GM13976 (cell line): ENCODE measurements at regions not wholly inside any gene's neighbourhood (a gene's known extent, or its start where the extent isn't known, plus 50 kb on each side); places are given as distances from the start of the nearest gene placed in this dataset.
A peak's percentile ranks its signal among the peaks of the same experiment; 100 is the strongest.

ENCODE experiments used
- DNase-seq: peaks from one replicate; pipeline ENCODE4 v3.0.0; 2012; ENCODE audit warnings: low spot score
- CTCF ChIP-seq: IDR thresholded peaks from 2 replicates; pipeline ENCODE4 v1.5.1; 2012; ENCODE audit warnings: borderline replicate concordance, mild to moderate bottlenecking; ENCODE audit not compliant: insufficient read depth; ENCODE audit errors: extremely low read depth, missing control alignments, control extremely low read depth
- in situ Hi-C: fragments of 300-500 bp; cut with MboI; formaldehyde crosslinking; loops from one replicate; pipeline ENCODE4 v1.12.0; 2022; ENCODE audit warnings: low sequenced_read_pairs, mixed read lengths, inconsistent platforms; ENCODE audit not compliant: unreplicated experiment

- in situ Hi-C loops, result no loop called here
- no peak for DNase-seq
- TF ChIP-seq CTCF, result no peak
Measured at GRCh38 chr10:69692267-69692666, 62.2 kb downstream of the FAM241B start.

GRCh38 chr10:69692891-69693290, 62.8 kb downstream of the FAM241B start:
- DNase-seq, result no peak
- in situ Hi-C loops, result no loop called here
- no peak for TF ChIP-seq CTCF

GRCh38 chr10:69693886-69694285, 63.8 kb downstream of the FAM241B start:
- in situ Hi-C loops, result no loop called here
- DNase-seq, result no peak
- TF ChIP-seq CTCF, result no peak

GRCh38 chr10:69696073-69696731, 66.2 kb downstream of the FAM241B start:
- peak; percentile 23 for TF ChIP-seq CTCF
- peak; percentile 54 for DNase-seq
- in situ Hi-C loops, result no loop called here

- in situ Hi-C loops, result no loop called here
- no peak for DNase-seq
- no peak for TF ChIP-seq CTCF
Measured at GRCh38 chr10:69697006-69697405, 67.0 kb downstream of the FAM241B start.

GRCh38 chr10:69703256-69703655, 73.2 kb downstream of the FAM241B start:
- DNase-seq, result no peak
- in situ Hi-C loops, result no loop called here
- TF ChIP-seq CTCF, result no peak
